ENCODE measurements at regions not wholly inside any gene's neighbourhood (a gene's known extent, or its start where the extent isn't known, plus 50 kb on each side); places are given as distances from the start of the nearest gene placed in this dataset.

DNA sequence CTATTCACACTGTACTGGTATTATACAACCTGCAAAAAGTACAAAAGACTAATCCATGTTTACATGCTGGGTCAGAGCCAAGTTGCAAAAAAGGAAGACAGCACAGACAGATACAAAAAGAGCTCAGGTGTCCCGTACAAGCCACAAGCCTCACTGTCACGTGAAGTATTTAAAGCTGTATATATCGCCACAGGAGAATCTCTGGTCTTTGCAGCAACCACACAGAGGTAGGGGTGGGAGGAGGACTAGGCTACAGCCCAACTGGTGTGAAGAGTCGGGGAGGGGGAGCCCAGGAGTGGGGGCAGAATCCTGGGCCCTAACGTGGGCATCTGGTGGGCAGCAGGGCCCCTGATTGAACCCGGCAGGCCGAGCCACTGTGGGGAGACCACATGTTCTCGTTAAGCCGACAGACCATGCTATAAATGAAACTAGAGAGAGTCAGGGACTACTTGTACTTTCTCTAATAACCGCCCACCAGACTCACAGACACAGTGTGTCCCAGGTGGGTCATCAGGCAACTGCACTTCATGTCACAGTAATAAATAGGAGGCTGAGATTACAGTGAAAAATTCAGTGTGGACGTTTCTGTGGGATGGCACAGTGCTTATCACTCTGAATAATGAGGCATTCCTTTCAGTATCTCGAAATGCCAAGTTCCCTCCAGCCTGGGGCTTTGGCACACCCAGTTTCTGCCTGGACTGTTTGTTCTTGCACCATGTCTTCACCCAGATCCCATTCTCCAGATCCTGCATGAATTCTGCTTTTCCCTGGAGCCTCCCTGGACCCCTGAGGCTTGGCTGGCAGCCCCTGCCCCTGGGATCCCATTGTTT lies 79.3 kb upstream of the SH3PXD2B start:
- CTCF ChIA-PET (ENCODE audit: low intra/inter-chr PET ratio) = no interaction called here
- Histone ChIP-seq H3K27ac (ENCODE audit: extremely low read depth, low read depth, low read length) (no peak overlapping the region), H3K79me2 (ENCODE audit: control insufficient read depth, insufficient read depth, low read length) (no peaks in the 10 kb centered on the region), H2AFZ (ENCODE audit: low read depth, low read length) (peak overlapping the region; percentile 33), H4K20me1 (replicated peaks; ENCODE audit: control insufficient read depth, insufficient read depth, low read length) (no peaks in the 10 kb centered on the region), H3K9me1 (ENCODE audit: control insufficient read depth, insufficient read depth, low read length) (no peaks in the 10 kb centered on the region), H3K36me3 (ENCODE audit: control insufficient read depth, insufficient read depth, low read length) (no peaks in the 10 kb centered on the region), H3K4me3 (no peak overlapping the region), H3K9me3 (replicated peaks; ENCODE audit: control insufficient read depth, insufficient read depth, low read depth, low read length) (no peaks in the 10 kb centered on the region), H3K4me1 (replicated peaks in 1 of 2; ENCODE audit: control insufficient read depth in 2 of 2, insufficient read depth in 2 of 2, low read length in 2 of 2) (no peaks in the 10 kb centered on the region; a peak in 1 of 5 replicates), H3K9ac (ENCODE audit: insufficient read depth in 1 of 2, low read depth in 2 of 2, low read length in 2 of 2) (no peak overlapping the region; a peak in 1 of 4 replicates), H3K4me2 (ENCODE audit: insufficient read depth, low read length) (peak overlapping the region; percentile 18; the same call in 1 of the 2 replicates), H3K27me3 (ENCODE audit: control insufficient read depth in 2 of 2, insufficient read depth in 2 of 2, low read length in 2 of 2) (peaks cover 0 to 25% of the 10 kb centered on the region in 2 experiments; a peak in 2 of 5 replicates)
- no peak for TF ChIP-seq HBP1 (CRISPR knock-in tag; IDR thresholded peaks at IDR 0.05)
- TF ChIP-seq BDP1 (IDR thresholded peaks at IDR 0.05; ENCODE audit: insufficient read depth, insufficient read length) = no peak
- TF ChIP-seq ZNF146 (CRISPR knock-in tag; IDR thresholded peaks at IDR 0.05; ENCODE audit: unreplicated experiment) = no peak
- TF ChIP-seq, protein P1, sequence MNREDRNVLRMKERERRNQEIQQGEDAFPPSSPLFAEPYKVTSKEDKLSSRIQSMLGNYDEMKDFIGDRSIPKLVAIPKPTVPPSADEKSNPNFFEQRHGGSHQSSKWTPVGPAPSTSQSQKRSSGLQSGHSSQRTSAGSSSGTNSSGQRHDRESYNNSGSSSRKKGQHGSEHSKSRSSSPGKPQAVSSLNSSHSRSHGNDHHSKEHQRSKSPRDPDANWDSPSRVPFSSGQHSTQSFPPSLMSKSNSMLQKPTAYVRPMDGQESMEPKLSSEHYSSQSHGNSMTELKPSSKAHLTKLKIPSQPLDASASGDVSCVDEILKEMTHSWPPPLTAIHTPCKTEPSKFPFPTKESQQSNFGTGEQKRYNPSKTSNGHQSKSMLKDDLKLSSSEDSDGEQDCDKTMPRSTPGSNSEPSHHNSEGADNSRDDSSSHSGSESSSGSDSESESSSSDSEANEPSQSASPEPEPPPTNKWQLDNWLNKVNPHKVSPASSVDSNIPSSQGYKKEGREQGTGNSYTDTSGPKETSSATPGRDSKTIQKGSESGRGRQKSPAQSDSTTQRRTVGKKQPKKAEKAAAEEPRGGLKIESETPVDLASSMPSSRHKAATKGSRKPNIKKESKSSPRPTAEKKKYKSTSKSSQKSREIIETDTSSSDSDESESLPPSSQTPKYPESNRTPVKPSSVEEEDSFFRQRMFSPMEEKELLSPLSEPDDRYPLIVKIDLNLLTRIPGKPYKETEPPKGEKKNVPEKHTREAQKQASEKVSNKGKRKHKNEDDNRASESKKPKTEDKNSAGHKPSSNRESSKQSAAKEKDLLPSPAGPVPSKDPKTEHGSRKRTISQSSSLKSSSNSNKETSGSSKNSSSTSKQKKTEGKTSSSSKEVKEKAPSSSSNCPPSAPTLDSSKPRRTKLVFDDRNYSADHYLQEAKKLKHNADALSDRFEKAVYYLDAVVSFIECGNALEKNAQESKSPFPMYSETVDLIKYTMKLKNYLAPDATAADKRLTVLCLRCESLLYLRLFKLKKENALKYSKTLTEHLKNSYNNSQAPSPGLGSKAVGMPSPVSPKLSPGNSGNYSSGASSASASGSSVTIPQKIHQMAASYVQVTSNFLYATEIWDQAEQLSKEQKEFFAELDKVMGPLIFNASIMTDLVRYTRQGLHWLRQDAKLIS (CRISPR knock-in tag; IDR thresholded peaks at IDR 0.05) = no peak
- TF ChIP-seq GATAD2B (IDR thresholded peaks at IDR 0.05; ENCODE audit: borderline replicate concordance) = no peak
- TF ChIP-seq RBM17 (IDR thresholded peaks at IDR 0.05; ENCODE audit: borderline replicate concordance, low read depth, low read length) = no peak
- no peak for TF ChIP-seq ZKSCAN3 (CRISPR knock-in tag; IDR thresholded peaks at IDR 0.05)
- TF ChIP-seq, protein P2, sequence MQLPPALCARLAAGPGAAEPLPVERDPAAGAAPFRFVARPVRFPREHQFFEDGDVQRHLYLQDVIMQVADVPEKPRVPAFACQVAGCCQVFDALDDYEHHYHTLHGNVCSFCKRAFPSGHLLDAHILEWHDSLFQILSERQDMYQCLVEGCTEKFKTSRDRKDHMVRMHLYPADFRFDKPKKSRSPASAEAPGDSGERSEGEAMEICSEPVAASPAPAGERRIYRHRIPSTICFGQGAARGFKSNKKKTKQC (CRISPR knock-in tag; IDR thresholded peaks at IDR 0.05) = no peak
- no peak for TF ChIP-seq ZC3H8 (IDR thresholded peaks at IDR 0.05)
- TF ChIP-seq BRF1 (IDR thresholded peaks at IDR 0.05; ENCODE audit: borderline replicate concordance, extremely low read depth, insufficient read length) = no peak
- TF ChIP-seq TOE1 (IDR thresholded peaks at IDR 0.05; ENCODE audit: borderline replicate concordance) = no peak
- no peak for TF ChIP-seq TOE1 (CRISPR knock-in tag; IDR thresholded peaks at IDR 0.05; ENCODE audit: borderline replicate concordance, low read depth)
- POLR2A ChIA-PET = interaction anchor here (0.7 kb wide), 1 partner anchor 38 kb away, joined by 3 read pairs; no protein-coding TSS in a partner anchor
- in situ Hi-C loops (cut with MboI) (no loop called here), intact Hi-C loops (cut with micrococcal nuclease) (no loop called here)
- ATAC-seq (no peak), FAIRE-seq (no peak), DNase-seq (ENCODE audit: extremely low read depth in 1 of 4, low spot score in 3 of 4) (no peak)
- under 1% methylated on average over 10 of the region's 12 CpGs for WGBS (ENCODE audit: insufficient coverage, low coverage, missing lambda C conversion rate)
- BruUV-seq (replicated peaks) = no TSS peak
